GM19035 (cell line): ENCODE measurements at regions not wholly inside any gene's neighbourhood (a gene's known extent, or its start where the extent isn't known, plus 50 kb on each side); places are given as distances from the start of the nearest gene placed in this dataset.
A peak's percentile ranks its signal among the peaks of the same experiment; 100 is the strongest.

Source experiments
- ATAC-seq: cut with Tn5 transposase; IDR thresholded peaks from one replicate; pipeline ENCODE4 v1.9.1; 2021; ENCODE audit not compliant: unreplicated experiment

DNA sequence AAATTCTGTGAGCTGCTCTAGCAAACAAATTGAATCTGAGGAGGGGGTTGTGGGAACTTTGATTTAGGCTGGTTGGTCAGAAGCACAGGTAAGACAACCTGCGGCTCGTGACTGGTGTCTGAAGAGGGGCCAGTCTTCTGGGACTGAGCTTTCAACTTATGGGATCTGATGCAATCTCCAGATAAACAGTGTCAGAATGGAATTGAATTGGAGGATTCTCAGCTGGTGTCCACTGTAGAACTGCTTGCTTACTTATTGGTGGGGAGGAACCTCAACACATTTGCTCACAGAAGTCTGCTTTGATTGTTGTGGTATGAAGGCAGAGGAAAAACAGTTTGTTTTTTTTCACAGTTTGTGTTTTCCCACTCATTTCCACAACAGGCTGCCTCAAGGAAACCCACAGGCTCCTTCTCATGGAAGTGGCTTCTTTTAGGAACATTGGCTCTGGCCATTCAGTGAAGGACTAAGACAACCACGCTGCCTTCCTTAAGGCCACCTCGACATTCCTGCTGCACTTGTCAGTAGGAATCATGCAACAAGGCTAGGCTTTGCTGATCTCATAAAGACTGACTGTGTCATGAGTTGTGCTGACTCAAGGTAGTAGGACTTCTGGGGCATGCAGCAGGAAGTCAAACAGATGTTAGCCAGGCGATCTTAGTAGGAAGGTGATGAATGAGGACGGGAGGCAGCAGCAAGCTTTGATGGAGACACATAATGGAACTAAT, 104.7 kb downstream of the TSN start:
- no peak for ATAC-seq

DNA sequence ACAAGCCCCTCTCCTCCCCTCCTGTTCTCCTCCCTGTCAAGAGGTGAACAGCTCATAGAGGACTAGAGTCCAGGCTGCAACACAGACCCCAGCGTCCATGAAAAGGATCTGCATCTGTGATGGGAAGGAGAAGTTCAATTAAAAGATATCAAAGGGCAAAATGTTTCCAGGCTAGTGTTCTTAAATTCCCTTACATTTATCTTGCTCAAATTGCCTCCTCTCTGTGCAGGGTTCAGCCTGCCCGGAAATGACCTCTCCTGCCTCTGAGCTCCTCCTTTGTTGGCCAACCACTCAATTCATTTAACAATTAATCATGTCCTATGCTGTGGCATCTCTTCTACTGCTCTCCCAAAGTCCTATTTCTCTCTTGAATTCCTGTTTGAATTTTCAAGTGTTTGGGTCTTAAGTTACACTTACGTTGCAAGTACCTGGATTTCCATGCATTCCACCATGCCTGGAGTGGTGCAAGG, 105.3 kb downstream of the TSN start:
- ATAC-seq, result no peak

DNA sequence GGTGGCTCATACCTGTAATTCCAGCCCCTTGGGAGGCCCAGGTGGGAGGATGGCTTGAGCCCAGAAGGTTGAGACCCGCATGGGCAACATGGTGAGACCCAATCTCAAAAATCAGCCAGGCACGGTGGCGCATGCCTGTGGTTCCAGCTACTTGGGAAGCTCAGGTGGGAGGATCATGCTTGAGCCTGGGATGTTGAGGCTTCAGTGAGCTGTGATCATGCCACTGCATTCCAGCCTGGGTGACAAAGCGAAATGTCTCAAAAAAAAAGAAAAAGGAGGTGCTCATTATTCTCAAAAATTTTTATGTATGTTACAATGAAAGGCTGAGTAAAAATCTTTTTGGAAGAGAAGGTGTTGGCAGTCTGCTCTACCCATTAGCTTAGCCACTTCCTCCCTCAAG, 106.8 kb downstream of the TSN start:
- ATAC-seq, result no peak

DNA sequence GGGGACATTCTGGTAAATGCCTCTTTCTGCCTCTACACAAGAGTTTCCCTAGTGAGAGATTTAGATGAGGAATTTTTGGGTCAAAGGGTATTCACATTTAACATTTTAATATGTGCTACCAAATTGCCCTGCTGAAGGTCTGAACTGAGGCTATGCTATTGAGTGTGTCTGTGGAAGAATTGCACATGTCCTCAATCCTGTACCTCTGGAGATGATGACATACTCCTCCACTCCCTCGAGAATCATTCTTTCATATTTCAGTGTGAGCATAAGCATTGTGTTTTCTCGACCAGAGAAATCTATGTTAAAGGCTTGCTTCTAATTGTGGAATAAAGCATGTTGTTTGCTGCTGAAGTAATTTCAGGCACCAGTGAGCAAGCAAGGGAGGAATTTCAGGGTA, 110.5 kb downstream of the TSN start:
- ATAC-seq, result no peak

DNA sequence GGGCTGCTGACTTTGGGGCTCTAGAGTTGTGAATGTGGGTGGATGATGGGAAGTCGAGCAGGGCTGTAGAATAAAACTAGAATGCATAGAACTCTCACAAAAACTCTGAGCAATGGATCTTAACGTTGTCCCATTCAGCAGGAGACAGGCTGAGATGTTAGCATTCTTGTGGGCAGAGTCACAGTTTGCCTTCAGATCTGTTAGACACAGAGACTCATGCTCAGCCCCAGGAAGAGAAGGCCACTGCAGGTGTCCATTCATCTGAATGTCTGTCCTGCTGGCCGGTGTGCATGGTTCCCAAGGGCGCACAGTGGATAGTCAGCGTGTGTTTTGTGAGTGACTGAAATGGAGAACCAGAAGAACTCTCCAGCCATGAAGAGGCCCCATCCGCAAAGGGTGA, 111.3 kb downstream of the TSN start:
- no peak for ATAC-seq

DNA sequence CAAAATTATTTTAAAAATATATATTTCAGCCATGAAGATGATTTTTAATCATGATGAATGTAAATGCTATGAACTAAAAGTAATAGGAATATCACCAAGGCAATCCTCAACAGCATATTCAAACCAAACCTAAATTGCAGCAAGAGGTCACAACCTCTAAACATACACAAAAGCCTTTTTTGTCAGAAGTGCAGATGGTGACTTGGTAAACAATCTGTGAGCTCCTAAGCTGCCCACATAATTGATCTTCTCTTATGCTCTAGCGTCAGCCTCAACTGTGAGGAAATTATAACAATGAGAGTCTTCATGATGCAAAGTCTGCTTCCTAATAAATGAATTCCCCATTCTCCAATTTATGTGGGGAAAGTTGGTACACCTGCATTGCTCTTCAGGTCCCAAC, 113.2 kb downstream of the TSN start:
- no peak for ATAC-seq

DNA sequence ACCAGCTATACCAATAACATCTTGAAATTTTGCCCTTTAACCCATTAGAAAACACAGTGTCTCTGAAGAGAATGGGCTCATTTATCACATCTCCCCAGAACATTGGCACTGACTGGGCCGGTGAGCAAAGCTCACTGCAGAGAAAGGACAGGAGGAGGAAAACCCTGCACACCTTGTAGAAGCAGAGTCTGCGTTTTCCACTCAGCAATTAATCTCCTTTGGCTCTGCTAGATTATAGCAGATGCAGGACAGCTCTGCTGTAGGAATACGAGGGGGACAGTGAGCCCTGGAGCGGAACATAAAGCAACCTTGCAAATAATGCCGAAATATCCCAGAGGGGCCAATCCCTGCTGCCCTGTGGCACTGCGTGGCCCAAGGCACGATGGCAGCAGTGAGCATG, 113.9 kb downstream of the TSN start:
- no peak for ATAC-seq

DNA sequence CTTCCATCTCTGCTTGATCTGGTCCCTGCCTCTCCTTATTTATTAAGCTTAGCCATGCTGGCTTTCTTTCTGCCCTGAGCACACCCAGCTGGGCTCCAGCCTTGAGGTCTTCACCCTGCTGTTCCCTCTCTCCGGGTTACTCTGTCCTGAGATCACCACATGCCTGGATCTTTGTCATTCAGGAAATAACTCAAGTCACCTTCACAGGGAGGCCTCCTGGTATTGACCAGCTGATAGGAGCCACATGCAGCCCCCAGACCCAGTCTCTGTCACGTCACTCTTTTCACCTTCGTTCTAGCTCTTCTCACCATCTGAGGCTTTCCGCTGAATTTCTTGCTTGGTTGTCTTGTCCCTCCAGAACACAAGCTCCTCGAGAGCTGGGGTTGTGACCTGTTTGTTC, 114.4 kb downstream of the TSN start:
- ATAC-seq, result no peak

DNA sequence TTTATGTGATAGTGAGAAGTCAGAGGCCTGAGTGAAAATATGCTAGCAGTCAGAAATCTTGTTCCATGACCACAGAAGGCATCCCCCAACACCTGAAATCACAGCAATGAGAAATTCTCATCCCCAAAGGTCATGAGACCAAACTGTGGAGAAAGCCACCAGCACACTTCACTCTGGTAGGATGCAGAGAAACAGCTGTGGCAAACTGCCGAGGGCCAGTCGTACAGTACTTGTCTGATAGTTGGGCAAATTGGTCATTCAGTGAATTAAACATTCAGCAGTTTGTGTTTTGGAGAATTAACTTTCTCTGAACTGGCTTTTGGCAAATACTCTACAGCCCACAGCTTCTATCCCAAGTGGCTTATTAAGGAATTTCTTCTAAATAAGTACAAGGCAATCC, 117.2 kb downstream of the TSN start:
- no peak for ATAC-seq

DNA sequence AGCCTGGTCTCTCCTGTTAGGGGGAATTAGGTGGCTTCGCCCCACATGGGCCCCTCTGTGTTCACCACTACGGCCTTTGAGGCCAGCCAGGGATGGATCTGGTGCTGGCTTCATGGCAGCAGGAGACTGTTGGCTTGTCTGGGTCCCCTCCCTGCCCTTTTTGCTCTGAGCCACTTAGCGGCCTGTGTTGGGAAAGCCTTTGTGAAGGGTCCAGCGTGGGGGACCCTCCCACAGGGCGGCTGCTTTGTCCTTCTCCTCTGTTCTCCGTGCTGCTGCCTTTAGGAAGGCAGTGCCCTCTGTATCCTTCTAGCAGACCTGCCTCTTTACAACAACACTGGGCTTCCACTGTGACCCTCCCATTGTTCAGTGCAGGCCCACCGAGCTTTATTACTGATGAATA, 118.4 kb downstream of the TSN start:
- ATAC-seq, result no peak

DNA sequence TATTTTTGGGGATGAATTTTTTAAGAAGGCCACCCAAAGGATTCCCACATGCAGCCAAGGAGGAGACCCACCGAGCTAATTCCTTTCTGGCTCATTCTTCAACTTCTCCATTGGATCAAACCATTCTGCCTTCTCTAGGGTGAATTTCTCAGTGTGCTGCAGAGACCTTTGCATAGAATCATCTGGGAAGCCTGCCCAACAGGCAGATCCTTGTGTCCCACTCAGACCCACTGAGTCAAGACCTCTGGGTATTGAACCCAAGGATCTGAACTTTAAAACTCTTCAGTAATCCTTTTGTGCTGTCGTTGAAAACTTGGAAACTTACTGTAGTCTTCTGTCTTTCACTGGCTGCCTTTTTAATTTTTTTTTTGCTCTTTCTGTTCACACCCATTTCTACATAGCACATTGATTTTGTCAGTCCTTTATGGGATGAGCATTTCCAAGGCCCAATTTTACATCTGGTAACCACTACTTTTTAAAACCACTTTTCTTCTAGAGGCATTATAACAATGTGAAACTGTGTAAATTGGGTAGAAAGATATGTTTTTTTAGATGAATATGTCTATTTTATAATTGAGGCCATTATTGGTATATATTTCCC, 120.2 kb downstream of the TSN start:
- no peak for ATAC-seq

DNA sequence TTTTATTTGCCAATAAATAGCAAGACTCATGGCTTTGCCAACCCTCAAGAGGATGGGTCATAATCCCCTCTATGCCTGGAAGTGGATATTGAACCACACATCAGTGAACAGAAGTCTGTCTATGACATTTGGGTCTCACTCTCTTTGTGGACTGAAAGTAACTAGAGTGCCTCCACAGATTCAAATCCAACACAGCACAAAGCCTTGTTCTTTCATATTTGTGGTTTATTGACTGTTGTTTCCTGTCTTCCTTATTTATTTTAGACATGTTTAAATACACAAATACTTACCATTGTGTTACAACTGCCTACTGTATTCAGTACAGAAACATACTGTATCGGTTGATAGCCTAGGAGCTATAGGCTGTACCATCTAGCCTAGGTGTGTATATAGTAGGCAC, 121.9 kb downstream of the TSN start:
- ATAC-seq, result no peak

DNA sequence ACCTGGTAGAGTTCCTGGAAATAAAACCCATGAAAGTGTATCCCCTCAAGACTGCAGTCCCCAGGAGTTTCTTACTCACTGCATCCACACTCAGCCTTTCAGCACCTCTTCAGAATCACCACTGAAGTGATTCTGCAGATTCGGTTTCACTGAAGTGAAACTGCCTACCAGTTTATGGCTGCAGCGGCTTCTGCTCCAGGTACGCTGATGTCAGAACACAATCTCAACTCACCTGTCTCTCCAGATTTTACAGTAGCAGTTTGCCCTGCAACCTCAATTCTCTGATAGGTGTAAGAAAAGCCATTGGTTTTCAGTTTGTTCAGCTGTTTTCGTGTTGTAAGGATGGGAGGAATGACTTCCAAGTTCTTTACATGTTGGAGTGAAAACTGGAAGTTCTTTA, 124.8 kb downstream of the TSN start:
- no peak for ATAC-seq

DNA sequence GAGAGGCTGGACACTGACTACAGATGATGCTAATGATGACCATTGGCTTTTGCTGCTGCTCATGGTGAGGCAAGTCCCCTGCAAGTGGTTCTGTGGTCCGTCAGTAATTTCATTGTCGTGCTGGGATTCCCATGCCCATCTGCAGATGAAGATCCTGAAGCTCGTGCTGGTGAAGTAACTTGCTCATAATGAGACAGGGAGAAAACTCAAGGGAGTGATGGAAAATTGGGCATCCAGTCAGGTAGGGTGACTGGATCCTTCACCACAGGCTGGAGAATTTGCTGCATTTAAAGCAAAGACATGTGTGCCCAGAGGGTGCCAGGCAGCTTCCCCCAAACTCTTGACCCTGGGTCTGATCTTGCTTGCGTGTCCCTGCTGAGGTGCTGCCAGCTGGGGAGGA, 125.6 kb downstream of the TSN start:
- no peak for ATAC-seq

DNA sequence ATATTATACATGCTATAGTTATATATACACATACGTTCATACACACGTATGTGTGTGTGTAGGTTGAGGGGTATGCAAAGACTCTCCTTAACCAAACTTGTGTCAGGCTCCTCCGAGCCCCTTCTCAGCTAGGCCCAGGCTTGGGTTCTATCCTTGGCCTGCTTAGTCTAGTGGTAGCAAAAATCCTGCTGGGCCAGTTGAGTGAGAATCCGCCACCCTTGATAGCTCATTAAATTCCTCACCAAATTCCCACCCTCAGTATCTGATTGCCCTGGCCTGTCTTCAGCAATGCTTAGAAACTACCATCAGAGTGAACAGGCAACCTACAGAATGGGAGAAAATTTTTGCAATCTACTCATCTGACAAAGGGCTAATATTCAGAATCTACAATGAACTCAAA, 126.5 kb downstream of the TSN start:
- ATAC-seq, result no peak

DNA sequence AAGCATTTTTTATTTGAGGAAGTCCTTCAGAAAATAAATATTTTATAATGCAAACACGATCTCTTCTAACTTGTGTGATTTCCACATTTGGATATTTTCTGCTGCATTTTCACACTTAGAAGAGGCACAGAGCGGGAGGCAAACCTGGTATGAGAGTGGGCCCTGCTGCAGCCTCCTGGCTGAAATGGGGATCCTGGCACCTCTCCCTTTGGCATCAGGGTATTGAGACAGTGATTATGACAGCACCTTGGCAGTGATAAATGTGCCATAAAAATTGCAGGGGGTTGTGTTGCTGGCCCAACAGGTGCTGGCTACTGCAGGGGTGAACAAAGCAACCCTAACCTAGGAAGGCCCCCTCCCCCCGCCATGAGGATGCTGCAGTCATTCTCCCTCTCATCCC, 128.6 kb downstream of the TSN start:
- ATAC-seq, result no peak

DNA sequence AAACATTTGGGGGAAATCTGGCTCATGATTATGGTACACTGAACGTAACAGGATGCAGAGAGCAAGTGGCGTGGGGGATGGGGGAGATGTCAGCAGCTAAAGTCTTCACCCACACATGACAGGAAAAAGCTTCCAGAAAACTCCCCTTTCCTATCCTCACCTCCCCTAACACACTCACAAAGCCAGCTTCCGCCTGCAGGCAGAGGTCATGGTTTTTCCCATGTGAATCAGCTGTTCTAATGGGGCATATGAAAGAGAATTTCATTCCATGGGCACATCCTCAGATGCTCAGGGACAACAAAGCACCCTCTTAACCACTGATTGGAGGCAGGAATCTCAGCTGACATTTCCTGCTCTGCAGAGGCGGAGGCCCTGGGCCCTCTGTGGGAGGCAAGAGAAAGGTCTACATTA, 129.1 kb downstream of the TSN start:
- no peak for ATAC-seq

DNA sequence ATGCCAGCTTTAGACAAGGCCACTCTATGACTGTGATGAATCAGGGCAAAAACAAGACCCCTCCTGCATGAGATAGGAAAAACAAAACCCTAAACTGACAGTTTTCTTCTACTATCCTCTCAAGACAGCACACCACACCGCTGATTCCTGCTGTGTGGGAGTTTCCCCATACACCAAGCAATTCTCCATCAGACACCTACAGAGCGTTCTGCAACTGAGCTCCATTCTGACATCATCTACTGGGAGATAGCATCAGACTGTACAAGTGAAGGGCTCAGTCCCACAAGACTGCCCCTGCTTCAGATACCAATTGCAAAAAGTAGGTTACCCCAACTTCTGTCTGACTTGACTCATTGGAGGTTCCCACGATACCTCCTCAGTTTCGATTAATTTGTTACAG, 130.6 kb downstream of the TSN start:
- no peak for ATAC-seq

DNA sequence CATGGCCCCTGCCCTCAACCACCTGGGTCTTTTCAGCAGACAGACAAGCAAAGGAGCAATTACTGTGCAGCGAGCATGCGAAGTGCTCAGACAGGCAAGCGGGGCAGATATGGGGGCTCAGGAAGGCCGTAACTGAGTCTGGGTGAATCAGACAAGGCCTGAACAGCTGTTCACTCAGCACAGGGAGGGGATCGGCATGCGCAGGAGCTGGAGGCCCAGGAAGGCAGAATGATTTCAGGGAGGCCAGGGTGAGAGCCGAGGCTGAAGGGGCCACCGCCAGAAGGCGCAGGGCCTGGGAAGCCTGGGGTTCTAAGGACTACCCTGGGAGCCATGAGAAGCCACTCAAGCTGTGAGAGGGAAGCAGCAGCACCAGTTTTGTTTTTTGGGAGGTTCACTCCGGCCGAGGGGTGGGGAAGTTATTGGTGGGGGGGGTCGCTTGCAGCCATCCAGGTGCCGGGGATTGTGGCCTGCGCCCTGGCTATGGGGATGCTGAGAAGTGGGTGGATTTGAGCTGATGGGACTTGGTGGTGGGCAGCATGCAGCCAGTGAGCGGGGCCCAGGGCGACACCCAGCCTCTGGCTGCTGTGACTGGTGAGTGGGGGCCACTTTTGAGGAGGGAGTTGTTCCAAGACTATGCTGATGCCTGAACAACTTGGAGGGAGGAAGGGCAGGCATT, 132.2 kb downstream of the TSN start:
- ATAC-seq, result peak; percentile 9

DNA sequence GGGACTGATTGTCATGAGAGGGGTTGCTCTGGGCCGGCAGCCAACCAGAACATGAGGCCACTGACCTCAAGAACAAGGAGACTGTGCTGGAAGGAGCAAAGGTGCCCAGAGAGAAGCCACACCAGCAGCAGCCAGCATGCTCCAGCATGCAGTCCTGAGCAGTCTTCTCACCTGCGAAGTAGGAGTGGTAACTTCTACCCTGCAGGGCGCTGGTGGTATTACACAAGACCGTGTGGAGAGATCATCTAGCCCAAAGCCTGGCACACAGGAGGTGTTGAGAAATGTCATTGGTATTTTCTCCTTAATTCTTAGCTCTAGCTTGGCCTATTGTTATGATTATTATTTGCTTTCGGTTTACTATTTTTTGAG, 132.7 kb downstream of the TSN start:
- peak; percentile 94 for ATAC-seq

DNA sequence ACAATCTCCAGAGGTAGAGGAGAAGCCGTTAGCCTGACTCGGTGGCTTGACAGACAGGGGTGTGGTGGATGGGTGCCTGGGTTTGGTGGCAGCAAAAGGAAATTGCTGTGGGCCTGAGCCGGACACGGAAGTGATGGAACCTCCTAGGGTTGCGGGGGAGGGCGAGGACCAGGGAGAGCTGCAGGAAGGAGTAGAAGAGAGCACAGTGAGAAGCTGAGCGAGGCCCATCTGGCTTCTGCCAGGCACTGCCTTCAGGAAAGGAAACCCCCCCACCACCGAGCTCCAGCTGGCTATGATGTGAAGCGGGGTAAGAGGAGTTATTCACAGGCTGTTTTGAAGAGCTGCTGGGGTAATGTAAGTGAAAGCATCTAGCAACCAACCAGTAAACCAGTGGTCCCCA, 134.6 kb downstream of the TSN start:
- ATAC-seq, result no peak

DNA sequence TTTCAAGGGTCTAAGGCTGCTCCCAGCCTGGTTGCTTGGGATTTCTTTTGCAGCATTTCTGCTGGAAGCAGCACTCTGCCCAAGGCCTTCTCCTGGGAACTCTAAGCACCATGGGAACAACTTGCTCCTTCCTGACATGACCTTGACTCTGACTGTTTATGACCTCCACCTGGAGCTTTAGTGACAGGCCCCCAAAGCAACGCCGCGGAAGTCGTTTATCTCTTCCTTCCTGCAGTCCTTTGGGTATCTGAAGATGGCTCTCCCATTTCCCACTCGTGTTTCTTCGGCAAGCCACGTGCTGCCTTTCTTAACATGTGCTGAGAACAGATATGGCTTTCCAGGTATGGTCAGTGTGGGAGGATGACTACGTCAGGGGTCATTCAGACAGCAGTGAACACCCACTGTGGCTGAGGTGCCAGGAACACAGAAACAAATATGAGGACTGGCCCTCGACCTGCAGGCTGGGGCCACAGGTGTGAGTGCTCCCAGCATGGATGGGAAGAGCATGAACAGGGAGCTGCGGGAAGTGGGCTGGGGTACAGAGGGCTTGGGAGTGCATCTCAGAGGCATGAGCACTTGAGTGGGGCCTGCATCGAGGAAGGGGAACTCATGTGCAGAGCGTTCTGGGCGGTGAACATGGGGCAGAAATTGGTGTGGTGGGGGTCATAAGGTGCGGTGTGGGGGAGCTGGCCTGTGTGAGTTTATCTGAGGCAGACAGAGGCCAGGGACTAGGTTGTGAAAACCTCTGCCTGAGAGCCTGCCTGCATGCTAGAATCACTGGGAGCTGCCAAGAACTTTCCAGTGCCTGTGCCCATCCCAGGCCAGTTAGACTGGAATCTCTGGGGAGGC, 140.5 kb downstream of the TSN start:
- ATAC-seq, result no peak
